ENCODE measurements at regions not wholly inside any gene's neighbourhood (a gene's known extent, or its start where the extent isn't known, plus 50 kb on each side); places are given as distances from the start of the nearest gene placed in this dataset.

DNA sequence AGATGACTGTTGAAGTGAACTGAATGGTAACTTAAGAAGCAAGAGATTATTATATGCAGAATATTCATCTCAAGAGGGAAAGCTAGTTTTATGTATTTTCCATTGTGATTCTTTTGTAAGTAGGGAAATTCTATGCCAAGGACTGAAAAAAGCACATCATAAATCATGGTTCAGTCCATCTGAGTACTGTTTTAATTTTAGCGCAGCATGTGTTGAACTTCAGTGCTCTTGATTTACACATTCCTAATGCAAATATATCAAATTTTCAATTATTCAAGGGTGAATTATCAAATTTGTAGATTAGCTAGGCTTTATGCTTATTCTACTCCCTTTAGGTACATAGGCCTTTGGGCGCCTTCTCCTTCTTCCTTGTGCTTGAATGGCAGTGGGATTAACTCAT, 50.3 kb upstream of the TCF12 start:
- no peak for DNase-seq
- Histone ChIP-seq H3K4ac (ENCODE audit: low read depth, low read length) (no peak overlapping the region), H2BK15ac (ENCODE audit: low read depth, low read length) (no peak overlapping the region), H4K8ac (replicated peaks; ENCODE audit: insufficient read length, low read depth, low read length) (no peak overlapping the region), H2BK20ac (ENCODE audit: low read depth, low read length, poor library complexity, severe bottlenecking) (no peak overlapping the region), H4K20me1 (ENCODE audit: control insufficient read depth, insufficient read depth, insufficient read length) (no peaks in the 10 kb centered on the region), H4K91ac (ENCODE audit: insufficient read length, low read depth, low read length) (no peak overlapping the region), H3K9me3 (ENCODE audit: control insufficient read depth, low read depth, low read length) (no peaks in the 10 kb centered on the region), H3K18ac (ENCODE audit: insufficient read length, low read depth, low read length) (no peak overlapping the region), H2AFZ (ENCODE audit: low read length) (no peak overlapping the region), H3K23ac (ENCODE audit: insufficient read length, low read depth, low read length) (no peak overlapping the region), H3K23me2 (ENCODE audit: insufficient read length, low read depth, low read length, poor library complexity, severe bottlenecking) (no peaks in the 10 kb centered on the region), H3K79me2 (ENCODE audit: insufficient read depth, low read length) (no peaks in the 10 kb centered on the region), H3K27ac (ENCODE audit: insufficient read length, low read depth, low read length) (no peak overlapping the region), H2BK120ac (ENCODE audit: low read depth, low read length, poor library complexity, severe bottlenecking) (no peak overlapping the region), H3K14ac (ENCODE audit: insufficient read depth, low read length) (no peak overlapping the region), H2AK5ac (ENCODE audit: insufficient read length, low read length) (no peak overlapping the region), H4K5ac (ENCODE audit: insufficient read length, low read depth, low read length) (no peak overlapping the region), H3K56ac (ENCODE audit: insufficient read length, low read depth, low read length) (no peak overlapping the region), H3K27me3 (ENCODE audit: insufficient read depth, low read length) (no peaks in the 10 kb centered on the region), H3T11ph (ENCODE audit: low read length) (no peak overlapping the region), H3K9ac (ENCODE audit: extremely low read depth, insufficient read length, low read length) (no peak overlapping the region), H2BK12ac (ENCODE audit: insufficient read length, low read depth, low read length) (no peak overlapping the region), H3K79me1 (ENCODE audit: insufficient read depth, low read depth, low read length, poor library complexity, severe bottlenecking) (no peaks in the 10 kb centered on the region), H3K4me2 (ENCODE audit: insufficient read depth, insufficient read length, low read length) (no peak overlapping the region), H3K4me1 (ENCODE audit: insufficient read depth, low read length) (peaks cover 2% of the 10 kb centered on the region; the same call in 1 of the 2 replicates), H2BK5ac (ENCODE audit: insufficient read length, low read length) (no peak overlapping the region)
- TF ChIP-seq, protein P1, sequence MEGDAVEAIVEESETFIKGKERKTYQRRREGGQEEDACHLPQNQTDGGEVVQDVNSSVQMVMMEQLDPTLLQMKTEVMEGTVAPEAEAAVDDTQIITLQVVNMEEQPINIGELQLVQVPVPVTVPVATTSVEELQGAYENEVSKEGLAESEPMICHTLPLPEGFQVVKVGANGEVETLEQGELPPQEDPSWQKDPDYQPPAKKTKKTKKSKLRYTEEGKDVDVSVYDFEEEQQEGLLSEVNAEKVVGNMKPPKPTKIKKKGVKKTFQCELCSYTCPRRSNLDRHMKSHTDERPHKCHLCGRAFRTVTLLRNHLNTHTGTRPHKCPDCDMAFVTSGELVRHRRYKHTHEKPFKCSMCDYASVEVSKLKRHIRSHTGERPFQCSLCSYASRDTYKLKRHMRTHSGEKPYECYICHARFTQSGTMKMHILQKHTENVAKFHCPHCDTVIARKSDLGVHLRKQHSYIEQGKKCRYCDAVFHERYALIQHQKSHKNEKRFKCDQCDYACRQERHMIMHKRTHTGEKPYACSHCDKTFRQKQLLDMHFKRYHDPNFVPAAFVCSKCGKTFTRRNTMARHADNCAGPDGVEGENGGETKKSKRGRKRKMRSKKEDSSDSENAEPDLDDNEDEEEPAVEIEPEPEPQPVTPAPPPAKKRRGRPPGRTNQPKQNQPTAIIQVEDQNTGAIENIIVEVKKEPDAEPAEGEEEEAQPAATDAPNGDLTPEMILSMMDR (conservative IDR thresholded peaks at IDR 0.05) = no peak
- Mint-ChIP-seq H3K4me1 (peaks cover 8% of the 10 kb centered on the region in 2 experiments), H3K9me3 (no peaks in the 10 kb centered on the region), H3K36me3 (ENCODE audit: insufficient read depth in 1 of 3, low read depth in 3 of 3) (no peaks in the 10 kb centered on the region), H3K27ac (no peak overlapping the region), H3K4me3 (no peak overlapping the region), H3K27me3 (ENCODE audit: low read depth) (no peaks in the 10 kb centered on the region)
- WGBS (ENCODE audit: extremely low coverage, insufficient read length, low lambda C conversion rate) = no CpG with 5 or more reads among the region's 2 CpGs
